SHP77 (cell line): ENCODE measurements at regions not wholly inside any gene's neighbourhood (a gene's known extent, or its start where the extent isn't known, plus 50 kb on each side); places are given as distances from the start of the nearest gene placed in this dataset.
"Not testable (repeated sequence)": the region's sequence is repeated elsewhere in the genome, so short reads cannot be mapped to it uniquely, and the experiment has no call there.

ENCODE experiments used
- DNase-seq, 2 experiments: peaks; one replicate each; lab custom pipeline; 2025; lab: John Stamatoyannopoulos, UW

- no peak for DNase-seq
These were observed 49.9 kb upstream of the WNT7B start for GRCh38 chr22:46026899-46027210.

- no peak for DNase-seq
These were observed 50.5 kb upstream of the WNT7B start for GRCh38 chr22:46027211-46028105.

GRCh38 chr22:46028106-46028991 lies 51.4 kb upstream of the WNT7B start:
- no peak for DNase-seq

- no peak for DNase-seq
These were observed 52.1 kb upstream of the WNT7B start for GRCh38 chr22:46029036-46029435.

- no peak for DNase-seq
These were observed 52.7 kb upstream of the WNT7B start for GRCh38 chr22:46029574-46030200.

- DNase-seq: no peak
These were observed 53.4 kb upstream of the WNT7B start for GRCh38 chr22:46030231-46030880.

GRCh38 chr22:46031066-46031465 lies 54.1 kb upstream of the WNT7B start:
- no peak for DNase-seq

- DNase-seq: no peak
These were observed 54.6 kb upstream of the WNT7B start for GRCh38 chr22:46031557-46031956.

- DNase-seq: no peak
These were observed 55.2 kb upstream of the WNT7B start for GRCh38 chr22:46031965-46032851.

GRCh38 chr22:46033256-46034200 lies 56.6 kb upstream of the WNT7B start:
- DNase-seq: no peak

- not testable (repeated sequence) for DNase-seq
These were observed 57.5 kb upstream of the WNT7B start for GRCh38 chr22:46034480-46034879.

- no peak for DNase-seq
These were observed 58.4 kb upstream of the WNT7B start for GRCh38 chr22:46035380-46035741.

- peak; percentile 97 to 99 for DNase-seq
These were observed 59.0 kb upstream of the WNT7B start for GRCh38 chr22:46035742-46036557.

- DNase-seq: peak; percentile 76 to 85
These were observed 59.8 kb upstream of the WNT7B start for GRCh38 chr22:46036558-46037408.

- no peak for DNase-seq
These were observed 61.2 kb upstream of the WNT7B start for GRCh38 chr22:46038174-46038487.

- peak in 1 of 2 experiments; percentile 32 for DNase-seq
These were observed 61.8 kb upstream of the WNT7B start for GRCh38 chr22:46038516-46039430.

- DNase-seq: no peak
These were observed 62.6 kb upstream of the WNT7B start for GRCh38 chr22:46039535-46039934.
